OCI-LY3 (cell line): ENCODE measurements at regions not wholly inside any gene's neighbourhood (a gene's known extent, or its start where the extent isn't known, plus 50 kb on each side); places are given as distances from the start of the nearest gene placed in this dataset.

Experiments used
- EZH2phosphoT487 ChIP-seq: fragments of 200-600 bp; shearing (Covaris generic); IDR thresholded peaks from 2 replicates; pipeline ENCODE4 v1.6.1; 2018; ENCODE audit warnings: antibody characterized with exemption, mixed run types, low read depth
- TF ChIP-seq, protein P1 (sequence below): fragments of 200-600, 300-600 bp; sonication (generic); IDR thresholded peaks from 2 replicates; pipeline ENCODE4 v1.5.1; 2014; ENCODE audit warnings: antibody characterized with exemption, low read length, low read depth

DNA sequence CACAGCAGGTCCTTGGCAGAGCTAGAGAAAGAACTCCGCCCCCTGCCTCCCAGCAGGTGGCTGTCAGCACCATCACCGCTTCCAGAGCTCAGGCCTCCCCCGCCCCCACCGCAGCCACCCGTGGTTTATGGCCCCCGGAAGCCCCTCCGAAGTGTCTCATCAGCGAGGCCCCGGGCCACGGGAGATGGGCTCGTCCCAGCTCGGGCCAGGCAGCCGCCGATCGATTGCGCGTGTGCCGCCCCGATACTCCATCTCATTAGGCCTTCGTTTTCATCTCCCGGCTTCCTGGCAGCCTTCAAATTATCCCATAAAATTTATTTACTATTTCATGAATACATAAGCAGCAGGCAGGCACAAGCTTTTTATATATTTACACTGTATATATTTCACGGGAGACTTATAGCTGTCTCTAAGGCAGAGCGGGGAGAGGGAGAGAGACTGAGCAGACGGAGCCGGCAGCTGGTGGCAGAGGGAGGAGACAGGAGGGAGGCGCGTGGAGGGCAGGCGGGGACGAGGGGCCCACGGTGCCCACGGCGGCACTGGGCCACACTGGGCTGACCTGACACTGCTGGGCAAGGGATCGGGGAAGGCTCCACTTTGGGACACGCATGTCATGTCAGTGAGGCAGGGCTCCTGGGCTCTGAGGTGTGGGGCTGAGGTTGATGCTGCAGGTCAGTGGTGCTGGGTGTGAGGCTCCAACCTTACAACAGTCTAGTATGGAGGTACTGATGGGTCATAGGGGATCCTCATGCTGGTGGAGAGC, 241.2 kb downstream of the RBM19 start:
- TF ChIP-seq, protein P1, sequence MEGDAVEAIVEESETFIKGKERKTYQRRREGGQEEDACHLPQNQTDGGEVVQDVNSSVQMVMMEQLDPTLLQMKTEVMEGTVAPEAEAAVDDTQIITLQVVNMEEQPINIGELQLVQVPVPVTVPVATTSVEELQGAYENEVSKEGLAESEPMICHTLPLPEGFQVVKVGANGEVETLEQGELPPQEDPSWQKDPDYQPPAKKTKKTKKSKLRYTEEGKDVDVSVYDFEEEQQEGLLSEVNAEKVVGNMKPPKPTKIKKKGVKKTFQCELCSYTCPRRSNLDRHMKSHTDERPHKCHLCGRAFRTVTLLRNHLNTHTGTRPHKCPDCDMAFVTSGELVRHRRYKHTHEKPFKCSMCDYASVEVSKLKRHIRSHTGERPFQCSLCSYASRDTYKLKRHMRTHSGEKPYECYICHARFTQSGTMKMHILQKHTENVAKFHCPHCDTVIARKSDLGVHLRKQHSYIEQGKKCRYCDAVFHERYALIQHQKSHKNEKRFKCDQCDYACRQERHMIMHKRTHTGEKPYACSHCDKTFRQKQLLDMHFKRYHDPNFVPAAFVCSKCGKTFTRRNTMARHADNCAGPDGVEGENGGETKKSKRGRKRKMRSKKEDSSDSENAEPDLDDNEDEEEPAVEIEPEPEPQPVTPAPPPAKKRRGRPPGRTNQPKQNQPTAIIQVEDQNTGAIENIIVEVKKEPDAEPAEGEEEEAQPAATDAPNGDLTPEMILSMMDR = no peak
- TF ChIP-seq EZH2phosphoT487 = no peak
